ENCODE measurements at regions not wholly inside any gene's neighbourhood (a gene's known extent, or its start where the extent isn't known, plus 50 kb on each side); places are given as distances from the start of the nearest gene placed in this dataset.
A peak's percentile ranks its signal among the peaks of the same experiment; 100 is the strongest.

DNA sequence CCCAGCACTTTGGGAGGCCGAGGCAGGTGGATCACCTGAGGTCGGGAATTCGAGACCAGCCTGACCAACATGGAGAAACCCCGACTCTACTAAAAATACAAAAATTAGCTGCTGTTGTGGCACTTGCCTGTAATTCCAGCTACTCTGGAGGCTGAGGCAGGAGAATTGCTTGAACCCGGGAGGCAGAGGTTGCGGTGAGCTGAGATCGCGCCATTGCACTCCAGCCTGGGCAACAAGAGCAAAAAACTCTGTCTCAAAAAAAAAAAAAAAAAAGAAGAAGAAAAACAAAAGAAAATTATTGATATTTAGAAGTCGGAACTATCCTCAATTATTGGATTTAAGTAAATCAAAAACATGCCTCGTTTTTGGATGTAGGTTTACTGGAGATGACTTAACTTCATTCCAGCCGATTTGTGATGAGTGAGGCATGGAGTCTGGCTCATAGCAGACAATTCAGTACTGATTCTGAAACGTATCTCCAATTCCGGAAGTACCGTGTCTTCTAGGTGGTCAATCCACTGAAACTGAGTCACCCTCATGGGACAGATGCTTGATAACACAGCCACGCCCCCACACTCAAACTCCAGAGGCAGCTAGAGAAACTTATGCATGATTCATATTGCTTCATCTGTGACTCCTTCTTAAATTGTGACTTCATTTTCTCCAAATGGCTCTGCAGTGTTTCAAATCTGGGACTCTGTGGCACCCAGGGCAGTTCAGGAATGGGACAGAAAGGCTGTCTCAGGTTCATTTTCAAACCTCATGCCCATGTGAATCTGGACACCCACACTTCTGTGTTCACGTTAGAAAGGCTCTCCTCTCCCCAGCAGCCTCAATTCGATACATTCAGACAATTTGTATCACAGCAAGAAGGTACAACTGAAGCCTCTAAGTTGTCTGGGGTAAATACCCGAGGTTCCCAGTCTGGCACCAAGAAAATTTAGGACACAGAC is 110.4 kb upstream of the ARMC2 start:
- intact Hi-C loops (cut with DNase I): no loop called here

DNA sequence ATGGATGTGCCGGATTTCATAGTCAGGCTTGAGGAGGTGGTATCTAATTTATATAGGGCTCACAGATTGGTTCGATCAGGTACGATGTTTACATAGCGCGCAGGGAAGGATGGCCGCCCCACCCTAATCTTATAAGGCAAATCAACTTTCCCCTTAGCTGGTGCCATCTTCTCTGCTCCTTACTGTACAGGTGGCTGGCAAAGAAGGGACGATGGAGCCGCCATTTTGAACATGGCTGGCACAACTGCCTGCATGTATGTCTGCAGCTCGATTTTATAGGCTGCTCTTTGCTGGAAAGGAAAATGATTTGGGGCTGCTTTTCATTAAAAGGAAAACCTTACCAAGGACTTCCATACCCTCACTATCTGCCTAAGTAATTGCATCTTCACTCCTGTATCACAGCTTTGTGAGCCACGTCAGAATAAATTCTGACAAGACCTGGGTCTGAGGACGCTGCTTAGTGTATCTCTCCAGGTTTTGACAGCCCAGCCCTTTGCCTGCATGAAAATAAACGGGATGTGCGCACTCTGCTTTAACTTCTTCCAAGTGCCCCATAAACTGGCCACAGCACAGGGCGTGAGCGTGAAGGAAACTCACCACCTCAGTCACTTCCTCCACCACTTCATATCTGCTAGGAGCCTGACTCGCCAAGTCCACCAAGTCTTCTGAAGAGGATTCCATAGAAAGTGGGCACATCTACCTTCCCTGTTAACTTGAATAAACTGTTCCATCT is 109.4 kb upstream of the ARMC2 start:
- Histone ChIP-seq H3K4me3 (no peak overlapping the region), H3K9me3 (no peaks in the 10 kb centered on the region)

More for the DNA sequence above, 110.4 kb upstream of the ARMC2 start:
- TF ChIP-seq, protein P1, sequence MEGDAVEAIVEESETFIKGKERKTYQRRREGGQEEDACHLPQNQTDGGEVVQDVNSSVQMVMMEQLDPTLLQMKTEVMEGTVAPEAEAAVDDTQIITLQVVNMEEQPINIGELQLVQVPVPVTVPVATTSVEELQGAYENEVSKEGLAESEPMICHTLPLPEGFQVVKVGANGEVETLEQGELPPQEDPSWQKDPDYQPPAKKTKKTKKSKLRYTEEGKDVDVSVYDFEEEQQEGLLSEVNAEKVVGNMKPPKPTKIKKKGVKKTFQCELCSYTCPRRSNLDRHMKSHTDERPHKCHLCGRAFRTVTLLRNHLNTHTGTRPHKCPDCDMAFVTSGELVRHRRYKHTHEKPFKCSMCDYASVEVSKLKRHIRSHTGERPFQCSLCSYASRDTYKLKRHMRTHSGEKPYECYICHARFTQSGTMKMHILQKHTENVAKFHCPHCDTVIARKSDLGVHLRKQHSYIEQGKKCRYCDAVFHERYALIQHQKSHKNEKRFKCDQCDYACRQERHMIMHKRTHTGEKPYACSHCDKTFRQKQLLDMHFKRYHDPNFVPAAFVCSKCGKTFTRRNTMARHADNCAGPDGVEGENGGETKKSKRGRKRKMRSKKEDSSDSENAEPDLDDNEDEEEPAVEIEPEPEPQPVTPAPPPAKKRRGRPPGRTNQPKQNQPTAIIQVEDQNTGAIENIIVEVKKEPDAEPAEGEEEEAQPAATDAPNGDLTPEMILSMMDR (IDR thresholded peaks at IDR 0.05): no peak
- H3K9me3 ChIP-seq: no peaks in the 10 kb centered on the region
- no peak overlapping the region for H3K27ac ChIP-seq
- no peaks in the 10 kb centered on the region for H3K27me3 ChIP-seq
- ATAC-seq: peak; percentile 60
- H3K4me3 ChIP-seq: no peak overlapping the region
- H3K4me1 ChIP-seq: peaks cover 0 to 33% of the 10 kb centered on the region in 2 donors
- peak in 1 of 4 donors; percentile 54 for DNase-seq
- H3K36me3 ChIP-seq: no peaks in the 10 kb centered on the region

DNA sequence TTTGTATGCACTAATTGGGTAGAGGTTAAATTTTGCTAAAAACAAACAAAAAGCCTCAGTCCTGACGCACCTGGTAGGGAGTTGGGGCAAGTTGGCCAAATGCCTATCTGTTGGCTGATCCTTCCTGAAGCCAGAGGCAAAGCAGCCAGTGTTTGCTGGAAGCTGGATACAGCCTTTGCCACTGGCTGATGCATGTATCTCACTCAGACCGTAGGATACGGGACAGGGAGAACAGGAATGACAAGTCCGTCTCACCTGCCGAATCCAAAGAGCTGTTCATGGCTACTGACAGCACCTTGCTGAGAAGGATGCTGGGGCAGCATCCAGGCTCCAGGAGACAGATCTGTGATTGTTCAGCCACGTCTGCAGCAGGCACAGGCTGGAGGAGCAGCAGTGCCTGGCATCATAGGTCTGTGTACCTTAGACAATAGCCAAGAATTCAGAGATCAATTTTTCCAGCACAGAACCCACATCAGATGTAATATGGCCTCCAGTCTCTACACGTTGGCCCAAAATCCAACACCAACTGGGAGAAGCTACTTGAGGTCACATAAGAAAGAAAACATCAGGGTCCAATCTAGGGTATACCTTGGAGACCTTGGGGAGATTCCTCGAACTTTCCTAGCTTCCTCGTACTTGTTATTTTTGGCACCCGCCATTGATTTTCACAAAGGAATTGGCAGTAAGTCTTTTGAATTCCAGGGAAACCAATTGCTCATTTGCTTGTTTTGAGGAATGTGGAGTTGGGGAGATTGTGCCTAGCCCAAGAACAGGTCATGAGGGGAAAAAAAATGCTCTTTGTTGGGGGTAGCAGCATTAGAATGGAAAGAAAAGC is 108.5 kb upstream of the ARMC2 start:
- Histone ChIP-seq H3K36me3 (no peaks in the 10 kb centered on the region), H3K27me3 (no peaks in the 10 kb centered on the region), H3K27ac (no peak overlapping the region), H3K4me1 (peaks cover 0 to 33% of the 10 kb centered on the region in 2 donors), H3K4me3 (no peak overlapping the region), H3K9me3 (no peaks in the 10 kb centered on the region)
- ATAC-seq: no peak
- TF ChIP-seq, protein P1 (IDR thresholded peaks at IDR 0.05): no peak
- no peak for DNase-seq
- intact Hi-C loops (cut with DNase I): no loop called here

More for the DNA sequence above, 109.4 kb upstream of the ARMC2 start:
- H3K4me1 ChIP-seq: peaks cover 0 to 33% of the 10 kb centered on the region in 2 donors
- H3K36me3 ChIP-seq: no peaks in the 10 kb centered on the region
- intact Hi-C loops (cut with DNase I): no loop called here
- TF ChIP-seq, protein P1 (IDR thresholded peaks at IDR 0.05): no peak
- H3K27me3 ChIP-seq: no peaks in the 10 kb centered on the region
- no peak overlapping the region for H3K27ac ChIP-seq
- DNase-seq: no peak
- ATAC-seq: no peak

DNA sequence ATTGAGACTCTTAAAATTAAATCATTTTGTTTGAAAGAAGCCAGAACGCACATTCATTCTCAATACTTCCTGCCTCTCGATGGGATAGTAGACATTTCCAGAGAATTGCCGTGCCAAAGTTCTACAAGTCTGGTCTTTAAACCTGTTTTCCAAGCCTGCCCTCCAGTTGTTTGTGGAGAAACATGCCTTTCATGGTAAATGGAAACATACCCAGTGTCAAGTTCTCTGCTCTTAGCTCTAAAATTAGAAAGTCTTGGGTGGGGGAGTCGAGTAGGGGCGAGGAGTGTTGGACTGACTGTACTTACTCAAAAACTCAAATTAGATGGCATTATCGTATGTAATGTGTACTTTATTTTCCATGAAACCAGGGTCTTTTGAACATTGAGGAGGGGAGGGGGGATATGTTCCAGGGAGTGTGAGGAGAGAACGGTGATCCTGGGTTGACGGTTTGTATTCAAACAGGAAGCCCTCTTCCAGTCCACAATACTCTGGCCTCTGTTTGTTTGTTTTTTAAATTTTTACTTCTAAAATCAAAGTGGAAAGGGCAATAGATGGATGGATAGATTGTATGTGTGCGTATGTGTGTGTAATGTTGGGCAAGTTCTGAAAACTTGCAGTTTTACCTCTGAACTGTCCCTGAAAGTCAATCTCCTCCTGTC is 106.8 kb upstream of the ARMC2 start:
- no peak for ATAC-seq

More for the DNA sequence above, 106.8 kb upstream of the ARMC2 start:
- no peak for DNase-seq
- Histone ChIP-seq H3K4me1 (peaks cover 0 to 23% of the 10 kb centered on the region in 2 donors), H3K36me3 (no peaks in the 10 kb centered on the region), H3K27me3 (no peaks in the 10 kb centered on the region), H3K27ac (no peak overlapping the region), H3K4me3 (no peak overlapping the region), H3K9me3 (no peaks in the 10 kb centered on the region)
- intact Hi-C loops (cut with DNase I): no loop called here
- TF ChIP-seq, protein P1 (IDR thresholded peaks at IDR 0.05): no peak

Data from left lung (tissue), 4 donors.